IPS DF 4.7 (cell line): ENCODE measurements at regions not wholly inside any gene's neighbourhood (a gene's known extent, or its start where the extent isn't known, plus 50 kb on each side); places are given as distances from the start of the nearest gene placed in this dataset.
A peak's percentile ranks its signal among the peaks of the same experiment; 100 is the strongest.
"Not testable (repeated sequence)": the region's sequence is repeated elsewhere in the genome, so short reads cannot be mapped to it uniquely, and the experiment has no call there.

Experiments used
- DNase-seq: peaks from one replicate; pipeline ENCODE4 v3.0.0-alpha.2; 2013; ENCODE audit warnings: low spot score; ENCODE audit errors: extremely low read depth

GRCh38 chr5:17034992-17035391, 98.9 kb upstream of the MYO10 start:
- not testable (repeated sequence) for DNase-seq

GRCh38 chr5:17037751-17038150, 101.7 kb upstream of the MYO10 start:
- no peak for DNase-seq

GRCh38 chr5:17039170-17039569, 103.1 kb upstream of the MYO10 start:
- DNase-seq = no peak

- no peak for DNase-seq
Measured at GRCh38 chr5:17042041-17042440, 106.0 kb upstream of the MYO10 start.

- no peak for DNase-seq
Measured at GRCh38 chr5:17046320-17046719, 110.2 kb upstream of the MYO10 start.

GRCh38 chr5:17050236-17050635, 114.1 kb upstream of the MYO10 start:
- no peak for DNase-seq

GRCh38 chr5:17054911-17055310, 118.8 kb upstream of the MYO10 start:
- DNase-seq = no peak

- DNase-seq = peak; percentile 30
Measured at GRCh38 chr5:17056141-17056631, 120.1 kb upstream of the MYO10 start.

- DNase-seq = no peak
Measured at GRCh38 chr5:17058438-17058837, 122.3 kb upstream of the MYO10 start.

GRCh38 chr5:17061973-17062470, 125.9 kb upstream of the MYO10 start:
- DNase-seq = no peak

GRCh38 chr5:17062741-17063140, 126.7 kb upstream of the MYO10 start:
- DNase-seq = not testable (repeated sequence)

GRCh38 chr5:17064241-17064640, 128.2 kb upstream of the MYO10 start:
- no peak for DNase-seq

- no peak for DNase-seq
Measured at GRCh38 chr5:17065458-17065857, 129.4 kb upstream of the MYO10 start.

GRCh38 chr5:17066026-17066425, 129.9 kb upstream of the MYO10 start:
- DNase-seq = not testable (repeated sequence)

GRCh38 chr5:17067657-17068392, 131.7 kb upstream of the MYO10 start:
- no peak for DNase-seq

GRCh38 chr5:17069995-17070511, 134.0 kb upstream of the MYO10 start:
- no peak for DNase-seq

GRCh38 chr5:17070647-17071046, 134.6 kb upstream of the MYO10 start:
- no peak for DNase-seq

- no peak for DNase-seq
Measured at GRCh38 chr5:17075236-17075635, 139.1 kb upstream of the MYO10 start.

GRCh38 chr5:17076272-17076671, 140.2 kb upstream of the MYO10 start:
- no peak for DNase-seq

- no peak for DNase-seq
Measured at GRCh38 chr5:17077440-17078233, 139.8 kb upstream of the BASP1 start.

GRCh38 chr5:17079562-17079961, 137.9 kb upstream of the BASP1 start:
- DNase-seq = no peak

GRCh38 chr5:17080361-17080760, 137.1 kb upstream of the BASP1 start:
- DNase-seq = no peak
